ENCODE measurements at regions not wholly inside any gene's neighbourhood (a gene's known extent, or its start where the extent isn't known, plus 50 kb on each side); places are given as distances from the start of the nearest gene placed in this dataset.

GRCh38 chr18:38007676-38008330, 442.2 kb upstream of the CELF4 start:
- no peak for DNase-seq (ENCODE audit: low read depth)

DNA sequence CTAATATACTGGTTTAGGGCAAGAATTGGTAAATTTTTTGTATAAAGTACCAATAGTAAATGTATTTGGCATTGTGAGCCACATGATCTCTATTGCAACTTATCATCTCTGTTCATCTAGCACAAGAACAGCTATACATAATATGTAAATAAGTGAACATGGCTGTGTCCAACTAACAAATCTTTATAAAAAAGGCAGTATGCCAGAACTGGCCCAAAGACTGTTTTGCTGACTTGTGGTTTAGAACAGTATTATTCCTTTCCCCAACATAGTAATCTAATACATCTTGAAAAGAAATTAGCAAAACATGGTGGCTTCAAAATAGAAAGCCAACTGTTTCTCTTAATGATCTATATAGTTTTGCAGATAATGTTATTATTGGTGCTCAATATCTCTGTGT, 441.4 kb upstream of the CELF4 start:
- no peak for DNase-seq (ENCODE audit: low read depth)

DNA sequence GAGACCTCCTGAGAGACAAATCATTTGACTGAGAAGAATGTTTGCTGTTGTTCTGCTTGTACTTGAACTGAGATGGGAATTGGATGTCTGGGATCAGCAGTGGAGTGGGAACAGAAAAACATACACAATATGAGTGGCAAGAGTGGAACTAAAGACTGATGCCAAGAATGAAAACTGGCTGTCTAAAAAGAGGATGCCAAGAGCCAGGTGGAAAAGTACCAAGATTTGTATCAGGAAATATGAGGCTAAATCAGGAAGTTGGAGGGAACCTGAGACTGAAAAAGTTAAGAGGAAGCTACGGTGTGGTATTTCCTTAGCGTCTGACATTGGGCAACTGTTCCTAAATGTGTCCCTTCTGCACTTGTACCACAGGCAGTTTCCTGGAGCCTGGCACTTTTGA, 440.9 kb upstream of the CELF4 start:
- no peak for DNase-seq (ENCODE audit: low read depth)

- DNase-seq (ENCODE audit: low read depth) = no peak
Measured at GRCh38 chr18:37997695-37998094, 432.1 kb upstream of the CELF4 start.

GRCh38 chr18:37987901-37988300, 422.3 kb upstream of the CELF4 start:
- no peak for DNase-seq (ENCODE audit: low read depth)

DNA sequence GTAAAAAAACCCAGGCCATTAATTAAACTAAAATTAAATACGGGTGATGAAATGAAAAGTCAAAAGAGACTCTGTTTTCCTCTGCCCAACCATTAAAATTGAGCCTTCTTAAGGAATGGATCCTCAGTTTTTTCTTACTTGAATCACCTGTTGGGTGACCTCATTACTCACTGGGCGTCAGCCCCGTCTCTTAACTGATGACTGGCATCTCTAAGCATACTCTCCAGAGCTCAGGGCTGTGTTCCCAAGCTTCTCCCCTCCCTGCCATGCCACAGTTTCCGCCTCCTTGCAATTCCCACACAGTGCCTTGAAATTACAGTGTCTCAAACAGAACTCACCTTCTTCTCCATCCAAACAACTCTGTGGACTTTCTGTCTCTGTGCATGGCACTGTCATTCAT, 421.1 kb upstream of the CELF4 start:
- no peak for DNase-seq (ENCODE audit: low read depth)

DNA sequence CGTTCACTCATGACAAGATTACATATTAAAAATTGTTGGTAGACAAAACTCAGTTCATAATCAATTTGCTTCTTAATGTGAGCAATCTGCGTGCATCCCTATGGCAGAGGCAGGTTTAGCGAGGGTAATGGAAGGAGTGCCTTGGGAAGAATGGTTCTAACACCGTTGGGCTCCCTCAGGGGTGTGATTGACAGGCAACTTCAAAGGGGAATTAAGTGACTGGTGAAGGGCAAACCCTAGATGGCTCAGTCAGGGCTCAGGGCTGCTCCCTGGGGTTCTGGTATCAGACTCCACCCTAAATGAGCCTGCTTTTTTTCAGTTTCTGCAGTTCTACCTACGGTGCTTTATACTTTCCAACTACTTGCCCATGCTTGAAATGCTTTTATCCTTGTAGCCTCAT, 419.5 kb upstream of the CELF4 start:
- no peak for DNase-seq (ENCODE audit: low read depth)

GRCh38 chr18:37980556-37980955, 415.0 kb upstream of the CELF4 start:
- DNase-seq (ENCODE audit: low read depth) = no peak

GRCh38 chr18:37975446-37975845, 409.8 kb upstream of the CELF4 start:
- DNase-seq (ENCODE audit: low read depth) = no peak

DNA sequence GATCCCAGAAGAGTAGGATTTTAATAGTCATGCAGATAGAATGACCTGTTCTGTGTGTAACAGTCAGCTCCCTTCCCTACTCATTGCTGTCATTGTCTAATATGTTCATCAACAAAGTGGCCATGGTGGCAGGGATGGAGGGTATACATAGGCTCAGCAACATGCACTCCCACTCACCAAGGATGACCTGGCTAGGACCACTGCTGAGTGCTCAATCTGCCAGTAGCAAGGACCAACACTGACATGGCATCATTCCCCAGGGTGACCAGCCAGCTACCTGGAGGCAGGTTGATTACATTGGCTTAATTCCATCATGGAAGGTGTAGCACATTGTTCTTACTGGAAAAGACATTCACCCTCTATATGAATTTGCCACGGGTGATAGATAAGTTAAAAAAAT, 401.7 kb upstream of the CELF4 start:
- no peak for DNase-seq (ENCODE audit: low read depth)

GRCh38 chr18:37965572-37965970, 400.0 kb upstream of the CELF4 start:
- no peak for DNase-seq (ENCODE audit: low read depth)

- DNase-seq (ENCODE audit: low read depth) = no peak
Measured at GRCh38 chr18:37964885-37965571, 399.4 kb upstream of the CELF4 start.

DNA sequence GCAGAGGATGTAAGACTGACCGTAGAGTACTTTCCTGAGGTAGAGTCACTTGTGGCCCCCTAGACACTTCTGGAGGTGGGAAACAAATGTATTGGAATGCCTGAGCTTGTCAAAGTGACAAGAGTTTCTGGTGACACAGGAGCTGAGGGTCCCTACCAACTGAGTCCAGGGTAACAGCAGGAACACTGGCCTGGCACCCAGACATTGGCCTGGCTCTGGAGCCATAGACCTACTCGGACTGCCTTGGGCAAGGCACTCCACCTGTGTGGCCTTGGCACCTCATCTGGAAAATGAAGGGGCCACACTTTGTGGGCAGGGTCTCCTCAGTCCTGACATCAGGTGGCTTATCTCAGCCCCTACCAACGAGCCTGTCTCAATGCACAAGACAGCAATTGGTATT, 398.2 kb upstream of the CELF4 start:
- DNase-seq (ENCODE audit: low read depth) = no peak

GRCh38 chr18:37962316-37962966, 396.8 kb upstream of the CELF4 start:
- DNase-seq (ENCODE audit: low read depth) = no peak

- DNase-seq (ENCODE audit: low read depth) = no peak
Measured at GRCh38 chr18:37958499-37958898, 392.9 kb upstream of the CELF4 start.

DNA sequence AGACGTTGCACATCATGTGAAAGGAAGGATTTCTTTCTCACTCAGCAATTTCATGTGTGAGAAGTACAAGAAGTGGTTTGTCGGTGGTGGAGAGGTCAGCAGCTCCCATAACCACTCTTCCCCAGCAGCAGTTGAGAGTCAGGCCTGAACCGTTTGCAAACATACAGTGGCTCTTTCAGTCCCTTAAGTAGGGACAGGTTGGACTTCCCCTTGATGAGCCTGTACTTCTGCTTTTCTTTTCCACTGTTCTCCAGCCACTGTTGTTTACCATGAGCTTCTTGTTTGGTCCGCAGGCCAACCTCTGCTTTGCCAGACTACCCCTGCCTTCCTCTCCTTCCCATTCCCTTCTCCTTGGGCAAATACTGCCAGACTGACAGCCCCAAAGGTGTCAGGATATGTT, 391.3 kb upstream of the CELF4 start:
- no peak for DNase-seq (ENCODE audit: low read depth)

GRCh38 chr18:37956020-37956419, 390.4 kb upstream of the CELF4 start:
- DNase-seq (ENCODE audit: low read depth) = no peak

- DNase-seq (ENCODE audit: low read depth) = no peak
Measured at GRCh38 chr18:37955201-37955600, 389.6 kb upstream of the CELF4 start.

GRCh38 chr18:37953876-37954275, 388.3 kb upstream of the CELF4 start:
- DNase-seq (ENCODE audit: low read depth) = no peak

GRCh38 chr18:37948471-37948870, 382.9 kb upstream of the CELF4 start:
- no peak for DNase-seq (ENCODE audit: low read depth)

DNA sequence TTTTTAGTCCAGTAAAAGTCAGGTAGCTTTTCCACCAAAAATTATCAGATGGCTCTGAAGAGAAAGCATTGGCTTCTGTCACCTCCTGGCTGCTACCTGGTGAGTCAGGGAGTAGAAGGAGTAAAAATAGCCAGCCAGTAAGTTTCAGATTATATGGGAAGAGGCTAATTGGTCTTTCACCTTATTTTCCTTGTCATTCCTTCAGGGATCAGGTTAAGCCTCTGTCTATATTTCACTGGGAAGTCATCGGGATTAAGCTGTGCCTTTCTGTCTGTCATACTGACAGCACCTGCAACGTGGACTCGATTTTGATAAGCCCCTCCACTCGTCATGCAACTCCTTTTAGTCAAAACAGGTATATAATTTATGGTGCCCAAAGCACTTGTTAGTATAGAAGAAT, 380.7 kb upstream of the CELF4 start:
- DNase-seq (ENCODE audit: low read depth) = no peak

DNA sequence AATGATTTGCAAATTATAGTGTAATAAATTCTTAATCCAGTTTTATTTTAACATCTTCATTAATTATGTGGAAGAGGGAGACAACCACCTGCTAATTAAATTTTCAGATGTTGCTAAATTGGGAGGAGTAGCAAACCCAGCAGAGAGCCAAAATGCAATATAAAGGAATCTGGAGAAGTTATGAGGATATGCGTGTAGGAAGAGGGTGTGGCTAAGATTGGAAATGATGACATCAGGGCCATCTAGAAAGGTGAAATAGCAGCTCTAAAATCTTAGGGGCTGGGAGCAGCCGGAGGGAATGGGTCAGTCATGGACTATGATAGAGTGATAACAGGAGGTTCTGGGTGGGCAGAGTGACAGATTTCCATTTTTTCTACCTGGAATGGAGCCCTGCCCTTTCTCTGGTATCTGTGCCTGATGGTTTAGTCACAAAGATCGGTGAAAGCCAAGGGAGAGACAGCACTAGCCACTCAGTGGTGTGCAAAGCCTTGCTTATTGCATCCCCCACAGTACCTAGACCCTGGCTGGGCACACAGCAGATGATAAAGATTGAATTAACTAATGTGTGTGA, 379.2 kb upstream of the CELF4 start:
- no peak for DNase-seq (ENCODE audit: low read depth)

DNA sequence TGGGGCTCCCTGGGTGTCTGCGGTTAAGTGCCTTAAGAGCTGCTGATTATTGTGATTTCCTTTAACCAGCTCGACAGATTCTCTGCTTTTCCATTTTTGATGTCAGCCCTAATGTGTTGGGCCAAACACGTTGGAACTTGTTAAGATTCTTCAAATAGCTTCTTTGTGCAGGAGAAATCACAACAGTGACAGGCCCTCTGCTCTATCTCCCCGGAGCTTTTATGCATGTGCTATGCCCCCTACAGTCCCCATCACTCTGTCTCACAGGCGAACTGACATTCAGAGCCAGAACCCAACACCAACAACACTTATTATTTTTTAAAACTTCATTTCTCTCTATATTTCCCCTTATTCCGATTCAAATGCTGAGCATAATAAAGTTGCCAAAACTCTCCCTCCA, 371.7 kb upstream of the CELF4 start:
- no peak for DNase-seq (ENCODE audit: low read depth)
